ENCODE measurements at regions not wholly inside any gene's neighbourhood (a gene's known extent, or its start where the extent isn't known, plus 50 kb on each side); places are given as distances from the start of the nearest gene placed in this dataset.
"Not testable (repeated sequence)": the region's sequence is repeated elsewhere in the genome, so short reads cannot be mapped to it uniquely, and the experiment has no call there.

DNA sequence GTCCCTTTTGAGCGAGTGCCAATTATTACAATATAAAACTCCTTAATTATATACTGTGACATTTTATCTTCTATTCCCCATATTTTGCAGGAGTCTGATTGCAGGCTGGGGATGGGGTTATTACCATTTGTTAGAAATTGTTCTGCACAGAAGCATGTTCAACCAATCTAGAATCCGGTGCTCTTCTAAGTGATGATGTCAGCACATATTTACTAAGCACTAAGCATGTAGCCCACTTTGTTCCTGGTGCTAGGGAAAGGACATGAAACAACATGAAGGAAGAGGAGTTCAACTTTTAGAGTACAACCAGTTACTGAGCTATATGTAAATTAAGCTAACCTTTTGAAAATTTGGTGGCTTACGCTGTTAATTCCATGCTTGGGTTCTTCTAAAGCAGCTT lies 52.8 kb upstream of the IL1RAPL2 start:
- no peak for DNase-seq (ENCODE audit: low read depth in 3 of 3)

DNA sequence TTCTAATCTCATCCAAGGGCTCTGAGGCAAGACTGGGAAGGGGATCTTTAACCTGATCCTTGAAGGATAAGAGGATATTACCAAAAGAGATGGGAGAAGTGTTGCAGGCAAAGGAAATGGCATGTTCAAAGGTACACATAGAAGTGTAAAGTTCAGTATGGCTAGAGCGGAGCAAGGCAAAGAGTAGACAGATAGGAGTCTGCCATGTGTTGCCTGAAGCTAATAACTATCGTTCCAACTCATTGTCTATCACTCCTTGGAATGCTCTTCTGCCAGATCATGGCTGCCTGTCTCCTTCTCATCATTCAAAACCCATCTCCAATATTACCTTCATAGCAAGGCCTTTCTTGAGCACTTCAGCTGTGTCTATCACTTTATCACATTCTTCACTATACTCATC lies 55.2 kb upstream of the IL1RAPL2 start:
- no peak for DNase-seq (ENCODE audit: low read depth in 3 of 3)

DNA sequence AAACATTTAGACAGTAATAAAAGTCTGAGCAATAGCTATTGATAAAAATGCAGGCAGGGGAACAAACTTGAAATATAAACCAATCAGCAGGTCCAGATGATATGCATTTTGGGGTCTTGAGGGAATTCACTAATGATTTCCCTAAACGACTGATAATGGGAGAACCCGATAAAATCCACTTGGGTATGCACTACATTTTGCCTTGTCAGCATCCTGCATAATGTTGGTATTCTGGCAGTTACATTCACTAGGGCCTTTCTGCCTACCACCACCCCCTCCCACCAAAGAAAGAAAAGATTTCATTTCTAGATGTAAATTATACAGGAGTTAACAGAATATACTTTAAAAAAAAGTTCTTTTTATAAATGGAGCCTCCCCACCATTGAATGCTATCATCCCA lies 63.5 kb upstream of the IL1RAPL2 start:
- no peak for DNase-seq (ENCODE audit: low read depth in 3 of 3)

DNA sequence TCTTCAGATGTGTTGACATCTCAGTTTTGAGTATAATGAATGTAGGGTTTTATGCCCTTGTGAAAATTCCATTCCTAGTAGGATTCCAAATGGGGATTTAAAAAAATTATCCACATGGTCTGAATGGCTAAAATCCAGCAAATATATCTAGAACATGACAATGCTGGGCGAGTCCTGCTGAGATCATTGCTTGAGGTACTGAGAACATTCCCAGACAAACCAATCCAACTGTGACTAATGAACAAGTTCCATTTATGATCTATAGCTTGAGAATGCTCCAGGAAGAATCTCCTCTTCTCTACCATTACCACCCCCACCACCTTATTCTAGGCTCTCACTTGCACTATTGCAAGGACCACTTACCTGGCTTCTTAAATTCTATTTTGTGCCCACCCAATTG lies 77.2 kb upstream of the IL1RAPL2 start:
- DNase-seq (ENCODE audit: low read depth in 3 of 3) = no peak

DNA sequence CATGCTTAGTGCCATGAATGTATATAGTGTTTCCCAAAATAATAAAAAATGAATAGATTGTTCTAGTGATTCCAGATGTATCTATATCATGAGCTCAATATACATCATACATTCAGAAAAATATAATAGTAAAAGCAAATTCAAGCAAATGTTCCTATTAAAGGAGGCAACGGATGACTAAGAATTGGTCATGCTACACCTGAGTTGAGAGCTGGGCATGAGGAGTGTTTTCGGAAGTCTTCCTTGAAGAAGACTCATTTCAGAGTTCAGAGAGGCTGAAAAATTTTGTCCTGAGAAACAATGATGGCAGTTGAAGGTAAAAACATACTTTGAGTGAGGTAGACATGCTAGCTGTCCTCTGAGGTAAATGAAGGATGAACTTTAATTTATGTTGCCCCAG lies 79.3 kb upstream of the IL1RAPL2 start:
- no peak for DNase-seq (ENCODE audit: low read depth in 3 of 3)

DNA sequence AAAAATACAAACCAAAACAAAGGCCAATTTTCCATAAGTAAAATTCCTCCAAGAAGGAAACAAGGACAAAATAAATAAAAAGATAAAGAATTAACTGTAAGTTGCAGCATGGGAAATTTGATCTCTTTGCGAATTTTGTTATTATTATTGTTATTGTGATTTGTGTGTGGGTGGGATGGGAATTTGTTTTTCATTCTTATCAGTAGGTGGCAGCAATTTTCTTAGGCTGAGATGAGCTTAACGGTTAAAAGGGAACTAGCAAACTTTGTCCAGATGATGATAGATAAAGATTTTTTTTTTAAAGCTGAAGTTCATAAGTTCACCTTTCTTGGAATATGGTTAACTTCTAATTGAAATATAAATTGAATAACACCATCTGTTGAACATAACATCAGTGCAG lies 83.2 kb upstream of the IL1RAPL2 start:
- DNase-seq (ENCODE audit: low read depth in 3 of 3) = no peak

DNA sequence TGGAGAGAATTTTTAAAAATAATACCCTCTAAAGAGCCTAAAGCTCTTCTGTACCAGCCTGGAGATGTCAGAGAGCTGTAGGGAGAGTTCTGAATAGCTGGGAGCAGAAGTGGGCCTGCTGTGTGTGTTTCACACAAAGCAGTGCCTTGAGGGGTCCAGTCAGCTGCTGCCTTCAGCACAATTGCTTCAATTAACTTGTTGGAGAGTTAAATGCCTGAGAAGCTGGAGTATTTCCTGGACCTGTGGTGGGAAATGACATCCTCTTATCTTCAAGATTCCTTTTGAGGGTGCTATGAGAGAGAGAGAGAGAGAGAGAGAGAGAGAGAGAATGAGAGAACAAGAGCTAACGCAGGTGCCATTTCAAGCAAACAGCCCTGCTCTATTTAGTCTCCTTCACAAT lies 96.2 kb upstream of the IL1RAPL2 start:
- DNase-seq (ENCODE audit: low read depth in 3 of 3) = no peak

DNA sequence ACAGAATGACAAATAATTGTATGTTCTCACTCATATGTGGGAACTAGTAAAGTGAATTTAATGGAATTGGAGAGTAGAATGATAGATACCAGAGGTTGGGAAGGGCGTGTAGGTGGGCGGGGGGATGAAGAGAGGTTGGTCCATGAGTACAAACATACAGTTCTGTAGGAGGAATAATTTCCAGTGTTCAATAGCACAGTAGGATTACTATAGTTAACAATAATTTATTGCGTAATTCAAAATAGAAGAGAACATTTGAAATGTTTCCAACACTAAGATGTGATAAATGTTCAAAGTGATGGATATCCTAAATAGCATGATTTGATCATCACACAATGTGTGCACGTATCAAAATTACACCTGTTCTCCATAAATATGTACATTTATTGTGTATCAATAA lies 106.2 kb upstream of the IL1RAPL2 start:
- no peak for DNase-seq (ENCODE audit: low read depth in 3 of 3)

DNA sequence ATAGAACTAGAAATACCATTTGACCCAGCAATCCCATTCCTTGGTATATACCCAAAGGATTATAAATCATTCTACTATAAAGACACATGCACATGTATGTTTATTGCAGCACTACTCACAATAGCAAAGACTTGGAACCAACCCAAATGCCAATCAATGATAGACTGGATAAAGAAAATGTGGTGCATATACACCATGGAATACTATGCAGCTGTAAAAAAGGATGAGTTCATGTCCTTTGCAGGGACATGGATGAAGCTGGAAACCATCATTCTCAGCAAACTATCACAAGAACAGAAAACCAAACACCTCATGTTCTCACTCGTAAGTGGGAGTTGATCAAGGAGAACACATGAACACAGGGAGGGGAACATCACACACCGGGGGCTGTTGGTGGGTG lies 108.9 kb upstream of the IL1RAPL2 start:
- not testable (repeated sequence) for DNase-seq (ENCODE audit: low read depth in 3 of 3)

DNA sequence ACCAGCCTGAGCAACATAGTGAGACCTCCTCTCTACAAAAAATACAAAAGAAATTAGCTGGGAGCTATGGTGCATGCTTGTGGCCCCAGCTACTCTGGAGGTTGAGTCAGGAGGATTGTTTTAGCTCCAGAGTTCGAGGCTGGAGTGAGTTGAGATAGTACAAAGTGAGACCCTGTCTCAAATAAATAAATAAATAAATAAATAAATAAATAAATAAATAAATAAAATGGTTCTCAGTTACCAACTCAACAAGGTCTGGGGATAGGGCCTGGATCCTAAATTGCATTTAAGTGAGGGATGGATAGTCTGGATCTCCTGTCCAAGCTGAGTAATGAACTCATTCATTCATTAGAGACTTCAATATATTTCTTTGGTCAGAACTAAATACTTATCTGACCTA lies 115.7 kb upstream of the IL1RAPL2 start:
- no peak for DNase-seq (ENCODE audit: low read depth in 3 of 3)

DNA sequence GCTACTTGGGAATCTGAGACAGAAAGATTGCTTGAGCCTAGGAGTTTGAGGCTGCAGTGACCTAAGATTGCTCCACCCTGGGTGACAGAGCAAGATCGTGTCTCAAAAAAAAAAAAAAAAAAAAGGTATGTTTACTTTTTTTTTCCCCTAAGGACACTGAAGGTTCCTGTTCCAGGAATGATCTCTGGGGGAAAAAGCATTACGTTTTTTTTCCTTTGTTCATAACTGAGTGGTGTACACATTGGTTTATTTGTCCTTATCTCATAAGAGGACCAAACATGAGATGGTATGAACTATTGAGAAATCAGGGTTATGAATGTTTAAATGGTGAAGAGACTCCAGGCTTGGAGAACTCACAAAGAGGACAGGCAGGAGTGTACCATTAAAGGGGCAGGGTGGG lies 120.4 kb upstream of the IL1RAPL2 start:
- DNase-seq (ENCODE audit: low read depth in 3 of 3) = no peak

DNA sequence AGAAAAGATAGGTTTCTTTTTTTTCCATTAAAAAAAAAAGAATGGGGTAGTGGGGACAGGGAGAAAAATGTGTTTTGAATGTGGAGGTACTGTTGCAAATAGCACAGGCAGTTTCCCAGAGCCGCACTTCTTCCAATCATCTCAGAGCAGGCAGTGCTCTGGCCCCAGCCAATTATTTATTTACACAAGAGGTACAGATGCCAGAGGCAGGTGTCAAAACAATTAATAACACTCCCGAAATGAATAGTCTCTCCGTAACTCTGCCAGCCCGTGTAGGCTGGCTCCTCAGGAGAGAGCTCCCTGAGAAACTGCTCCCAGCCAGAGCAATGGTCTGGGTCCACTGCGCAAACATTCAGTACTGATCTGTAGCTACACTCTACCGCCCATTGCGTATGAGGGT lies 130.8 kb upstream of the IL1RAPL2 start:
- no peak for DNase-seq (ENCODE audit: low read depth in 3 of 3)

DNA sequence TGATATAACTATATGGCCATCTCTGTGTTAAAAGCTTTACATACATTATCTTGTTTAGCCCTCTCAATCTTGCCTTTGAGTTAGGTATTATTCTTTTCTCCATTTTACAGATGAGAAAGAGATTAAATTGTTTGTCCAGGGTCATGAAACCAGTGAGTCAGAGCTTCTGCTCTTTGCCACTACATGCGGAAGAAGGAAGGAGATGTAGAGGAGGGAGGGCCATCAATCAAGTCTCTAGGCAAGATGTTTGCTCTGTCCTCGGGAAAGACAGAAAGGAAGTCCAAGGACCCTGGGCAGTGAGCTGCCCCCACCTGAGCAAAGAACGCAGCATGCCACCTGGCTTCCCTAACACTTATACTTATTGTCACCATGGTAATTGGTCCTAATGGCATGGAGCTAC lies 133.7 kb upstream of the IL1RAPL2 start:
- no peak for DNase-seq (ENCODE audit: low read depth in 3 of 3)

DNA sequence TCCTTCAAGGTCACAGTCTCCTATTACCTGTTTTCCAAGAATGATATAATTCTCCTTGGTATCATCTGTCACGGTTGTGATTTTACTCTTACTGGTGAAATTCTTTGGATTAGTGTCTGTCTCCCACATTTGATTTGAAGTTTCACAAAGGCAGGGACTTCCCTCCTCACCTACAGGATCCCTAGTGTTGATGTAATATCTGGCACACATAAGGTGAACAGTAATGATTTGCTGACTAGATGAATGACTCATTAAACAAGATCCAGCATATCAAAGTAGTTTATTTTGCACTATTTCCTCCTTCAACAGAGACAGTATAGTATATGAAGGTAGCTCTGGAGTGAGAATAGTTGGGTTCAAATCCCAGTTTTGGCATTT lies 135.3 kb upstream of the IL1RAPL2 start:
- DNase-seq (ENCODE audit: low read depth in 3 of 3) = no peak

DNA sequence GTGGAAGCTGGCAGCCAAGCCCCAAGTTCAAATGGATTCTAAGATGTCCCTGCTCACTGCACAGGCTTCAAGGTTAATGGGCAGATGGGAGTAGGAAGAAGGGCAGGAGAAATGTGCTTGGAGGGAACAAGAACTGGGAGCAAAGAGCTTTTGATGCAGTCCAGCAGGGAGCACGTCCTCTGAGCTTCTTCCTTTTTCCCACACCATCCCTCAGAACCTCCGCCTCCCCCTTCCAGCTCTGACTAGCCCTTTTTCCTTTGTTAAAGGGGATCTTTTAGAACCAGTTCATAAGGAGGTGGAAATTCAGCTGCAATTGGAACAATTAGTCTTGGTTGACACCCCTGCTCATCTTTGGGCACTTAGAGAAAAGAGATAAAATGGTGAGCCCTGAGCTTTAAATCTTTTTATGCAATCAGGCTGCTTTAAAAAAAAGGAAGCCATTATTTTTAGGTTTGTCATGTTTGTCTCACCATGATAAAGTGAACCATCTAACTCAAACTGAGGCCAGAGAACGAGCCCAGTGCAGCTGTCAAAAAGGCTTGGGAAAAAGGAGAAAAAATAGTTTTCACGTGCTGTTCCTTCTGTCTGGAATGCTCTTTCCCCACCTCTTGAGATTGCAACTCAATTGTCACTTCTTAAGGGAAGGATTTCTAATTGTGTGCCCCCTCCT lies 135.8 kb upstream of the IL1RAPL2 start:
- DNase-seq (ENCODE audit: low read depth in 3 of 3) = no peak

DNA sequence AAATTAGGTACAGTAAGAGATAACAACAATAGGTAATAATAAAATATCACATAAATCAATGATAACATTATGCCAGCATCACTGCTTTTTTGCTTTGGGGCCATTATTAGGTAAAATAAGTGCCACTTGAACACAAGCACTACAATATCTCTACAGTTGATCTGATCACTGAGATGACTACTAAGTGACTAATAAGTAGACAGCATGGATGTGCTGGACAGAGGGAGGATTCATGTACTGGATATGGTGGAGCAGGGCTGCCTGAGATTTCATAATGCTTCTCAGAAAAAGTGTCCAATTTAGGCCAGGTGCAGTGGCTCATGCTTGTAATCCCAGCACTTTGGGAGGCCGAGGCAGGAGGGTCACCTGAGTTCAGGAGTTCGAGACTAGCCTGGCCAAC lies 137.8 kb upstream of the IL1RAPL2 start:
- DNase-seq (ENCODE audit: low read depth in 3 of 3) = no peak

DNA sequence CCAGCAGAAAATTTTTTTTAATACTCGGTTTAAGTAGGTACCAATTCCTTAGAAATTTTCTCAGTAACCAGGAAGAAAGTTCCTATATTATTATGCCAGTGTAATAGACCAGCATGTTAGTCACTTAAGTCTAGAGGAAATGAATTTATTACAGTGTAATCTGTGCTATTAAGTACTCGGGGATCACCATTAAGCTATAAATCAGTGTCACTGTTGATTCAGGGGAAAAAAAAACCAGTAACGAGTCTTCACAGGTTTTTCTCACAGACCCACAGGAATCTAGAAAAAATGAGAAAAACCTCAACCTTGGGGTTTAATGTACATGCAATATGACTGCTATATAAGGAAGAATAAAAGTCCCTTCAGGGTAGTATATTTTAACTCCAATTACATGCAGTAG lies 138.3 kb upstream of the IL1RAPL2 start:
- no peak for DNase-seq (ENCODE audit: low read depth in 3 of 3)

DNA sequence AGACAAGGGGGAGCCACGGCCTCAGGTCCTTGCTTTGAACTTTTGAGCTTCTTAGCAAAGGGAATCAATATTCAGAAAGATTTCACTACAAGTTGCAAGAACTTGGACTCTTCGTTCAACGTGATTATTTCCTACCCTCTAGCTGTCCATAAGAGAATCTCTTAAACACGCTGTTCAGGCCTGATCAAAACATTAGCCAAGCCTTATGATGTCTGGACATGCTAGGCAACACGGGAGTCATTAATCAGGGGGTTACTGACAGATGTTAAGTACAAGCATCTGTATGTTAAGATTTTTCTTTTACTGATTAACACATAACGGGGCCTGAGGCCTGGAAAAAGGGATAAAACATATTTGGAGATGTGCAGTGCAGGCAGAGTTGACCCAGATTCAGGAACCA lies 138.9 kb upstream of the IL1RAPL2 start:
- no peak for DNase-seq (ENCODE audit: low read depth in 3 of 3)

DNA sequence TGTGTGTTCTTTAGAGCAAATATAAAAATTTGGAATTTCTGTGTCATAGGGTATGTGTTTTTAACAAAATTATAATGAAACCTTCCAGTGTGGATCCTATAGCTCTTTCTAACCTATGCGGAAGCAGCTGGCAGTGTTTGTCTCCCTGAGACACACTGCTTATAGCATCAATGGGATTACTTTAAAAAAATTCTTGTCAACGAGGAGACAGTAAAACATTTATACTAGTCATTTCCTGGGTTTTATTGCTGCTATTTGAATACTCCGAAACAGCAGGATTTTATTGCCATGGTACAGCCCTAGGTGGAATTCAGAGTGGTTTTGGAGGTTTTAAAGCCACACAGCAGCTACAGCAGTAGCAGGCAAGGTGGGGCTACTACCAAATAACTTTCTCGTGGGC lies 145.1 kb upstream of the IL1RAPL2 start:
- no peak for DNase-seq (ENCODE audit: low read depth in 3 of 3)

DNA sequence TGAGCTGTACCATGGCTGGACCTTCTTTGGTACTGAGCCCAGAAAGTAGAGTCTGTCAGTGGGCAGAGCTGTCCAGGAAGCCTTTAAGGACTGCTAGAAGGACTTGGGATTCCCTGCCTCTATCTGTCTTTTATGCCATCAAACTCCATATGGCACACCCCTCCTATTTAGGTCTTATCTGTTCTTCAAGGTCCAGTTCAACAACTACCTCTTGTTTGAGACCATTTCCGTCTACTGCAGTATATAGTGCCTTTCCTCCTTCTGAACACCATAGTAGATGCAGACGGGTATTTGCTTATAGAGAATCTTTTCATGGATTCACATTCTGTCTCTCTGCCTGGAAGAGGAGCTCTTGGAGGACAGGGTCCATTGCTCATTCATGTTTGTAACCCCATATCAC lies 146.1 kb upstream of the IL1RAPL2 start:
- no peak for DNase-seq (ENCODE audit: low read depth in 3 of 3)

DNA sequence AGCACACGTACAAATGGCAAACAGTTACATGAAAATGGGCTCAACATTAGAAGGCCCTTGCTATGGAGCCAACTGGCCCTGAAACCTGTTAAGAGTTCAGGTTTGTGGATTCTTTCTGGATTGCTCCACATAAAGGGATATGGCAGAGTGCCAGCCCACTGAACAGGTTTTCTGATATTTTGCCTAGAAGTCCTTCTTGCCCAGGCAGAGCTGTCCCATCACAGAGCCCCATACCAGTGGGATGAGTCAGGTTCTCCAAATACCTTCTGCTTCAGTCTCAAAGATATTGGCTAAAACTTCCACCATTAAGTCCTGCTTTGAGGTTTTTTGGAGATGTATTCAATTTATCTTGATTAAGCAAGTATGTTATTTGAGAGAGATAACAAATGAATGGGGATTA lies 146.8 kb upstream of the IL1RAPL2 start:
- no peak for DNase-seq (ENCODE audit: low read depth in 3 of 3)

DNA sequence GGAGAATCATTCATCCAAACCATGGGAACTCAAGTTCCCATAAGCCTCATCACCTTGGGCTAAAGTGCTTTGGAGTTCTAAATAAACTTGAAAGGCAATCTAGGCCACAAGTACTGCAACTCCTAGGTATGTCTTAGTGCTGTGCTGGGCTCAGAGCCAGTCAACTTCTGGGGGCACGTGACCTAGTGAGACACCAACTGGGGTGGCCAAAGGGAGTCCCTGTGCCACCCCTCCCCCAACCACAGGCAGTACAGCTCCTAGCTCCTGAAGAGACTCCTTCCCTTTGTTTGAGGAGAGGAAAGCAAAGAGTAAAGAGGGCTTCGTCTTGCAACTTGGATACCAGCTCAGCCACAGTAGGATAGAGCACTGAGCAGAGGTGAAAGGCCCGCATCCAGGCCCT lies 154.2 kb upstream of the IL1RAPL2 start:
- DNase-seq (ENCODE audit: low read depth in 3 of 3) = no peak

DNA sequence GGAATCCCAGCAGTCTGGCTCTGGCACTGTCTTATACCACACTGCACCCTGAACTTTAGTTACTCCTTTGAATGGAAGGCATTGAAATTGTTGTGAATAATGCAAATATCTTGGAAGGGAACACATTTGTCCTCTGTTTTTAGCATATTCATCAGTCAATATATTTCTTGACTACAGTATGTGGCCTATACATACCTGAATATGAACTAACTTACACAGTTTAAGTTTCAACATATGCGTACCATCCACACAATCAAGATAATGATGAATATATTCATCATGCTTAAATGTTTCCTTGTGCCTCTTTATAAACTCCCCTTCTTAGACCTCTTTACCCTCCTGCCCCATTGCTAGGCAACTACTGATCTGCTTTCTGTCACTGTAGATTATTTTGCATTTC lies 145.7 kb upstream of the ESX1 start:
- no peak for DNase-seq (ENCODE audit: low read depth in 3 of 3)

DNA sequence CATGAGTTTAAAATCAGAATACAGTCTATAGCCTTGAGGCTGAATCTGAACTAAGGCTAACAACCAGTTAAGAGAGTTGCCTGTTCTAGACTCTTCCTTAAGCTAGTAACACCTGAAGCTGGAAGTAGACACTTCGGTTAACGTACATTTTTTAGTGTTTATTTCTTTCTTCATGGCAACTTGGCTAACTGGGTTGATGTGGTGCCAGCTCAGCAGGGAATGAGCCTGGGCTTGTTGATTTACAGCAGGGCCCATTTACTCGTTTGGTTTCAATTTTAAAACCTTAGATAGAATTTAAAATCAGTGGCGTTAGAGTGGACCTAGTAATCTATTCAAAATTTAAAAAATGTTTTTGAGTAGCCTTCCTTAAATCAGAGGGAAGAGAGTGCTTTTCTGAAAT lies 137.6 kb upstream of the ESX1 start:
- no peak for DNase-seq (ENCODE audit: low read depth in 3 of 3)

DNA sequence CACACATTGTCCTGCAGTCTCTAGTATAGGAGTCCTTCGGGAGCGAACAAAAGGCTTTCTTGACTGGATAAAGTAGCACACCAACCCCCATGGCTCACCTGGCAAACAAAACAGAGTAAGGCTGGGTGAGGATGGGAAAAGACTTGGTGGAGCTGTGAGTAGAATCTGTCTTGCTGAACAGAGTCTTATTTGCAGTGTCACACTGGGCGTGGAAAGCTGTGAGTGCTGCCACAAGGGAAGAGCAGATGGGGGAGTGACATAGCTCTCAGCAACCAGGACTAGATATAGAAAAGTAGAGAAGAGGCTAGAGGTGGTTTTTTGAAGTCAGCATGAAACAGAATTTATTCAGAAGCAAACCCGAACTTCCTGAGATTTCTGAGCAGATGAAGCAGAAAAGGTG lies 137.2 kb upstream of the ESX1 start:
- DNase-seq (ENCODE audit: low read depth in 3 of 3) = no peak

Measured in stimulated activated CD4-positive, alpha-beta T cell treated with anti-CD3 and anti-CD28 coated beads, TNF-alpha, amount 100 ng/mL, for 48 hours (primary cell).